Neural progenitor cell (in vitro differentiated cells): ENCODE measurements at regions not wholly inside any gene's neighbourhood (a gene's known extent, or its start where the extent isn't known, plus 50 kb on each side); places are given as distances from the start of the nearest gene placed in this dataset.

Experiments
- EZH2 ChIP-seq: fragments of 200-600 bp; sonication (generic); IDR thresholded peaks from 2 replicates; pipeline ENCODE4 v1.6.1; 2017; ENCODE audit warnings: antibody characterized with exemption, mild to moderate bottlenecking, moderate library complexity
- TF ChIP-seq, protein P1 (sequence below): fragments of 200-600 bp; sonication (generic); IDR thresholded peaks from 2 replicates; pipeline ENCODE4 v1.5.1; 2017; ENCODE audit warnings: antibody characterized with exemption, mild to moderate bottlenecking

DNA sequence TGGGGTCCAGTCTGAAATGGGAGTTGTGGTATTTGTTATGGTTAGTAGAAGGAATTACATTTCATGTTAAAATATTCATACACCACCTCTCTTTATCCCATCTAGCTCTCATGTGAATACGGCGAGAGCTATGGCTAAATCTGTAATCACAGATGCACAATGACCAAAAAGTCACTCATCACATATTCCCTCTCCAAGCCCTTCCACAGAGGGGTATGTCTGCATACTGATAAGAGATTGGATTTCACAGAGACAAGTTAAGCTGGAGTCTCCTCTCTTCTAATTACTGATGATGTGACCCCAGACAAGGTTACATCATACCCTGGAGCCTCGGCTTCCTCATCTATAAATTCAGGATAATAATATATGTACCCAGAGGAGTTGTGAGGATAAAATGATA, 237.8 kb upstream of the RHOBTB1 start:
- TF ChIP-seq, protein P1, sequence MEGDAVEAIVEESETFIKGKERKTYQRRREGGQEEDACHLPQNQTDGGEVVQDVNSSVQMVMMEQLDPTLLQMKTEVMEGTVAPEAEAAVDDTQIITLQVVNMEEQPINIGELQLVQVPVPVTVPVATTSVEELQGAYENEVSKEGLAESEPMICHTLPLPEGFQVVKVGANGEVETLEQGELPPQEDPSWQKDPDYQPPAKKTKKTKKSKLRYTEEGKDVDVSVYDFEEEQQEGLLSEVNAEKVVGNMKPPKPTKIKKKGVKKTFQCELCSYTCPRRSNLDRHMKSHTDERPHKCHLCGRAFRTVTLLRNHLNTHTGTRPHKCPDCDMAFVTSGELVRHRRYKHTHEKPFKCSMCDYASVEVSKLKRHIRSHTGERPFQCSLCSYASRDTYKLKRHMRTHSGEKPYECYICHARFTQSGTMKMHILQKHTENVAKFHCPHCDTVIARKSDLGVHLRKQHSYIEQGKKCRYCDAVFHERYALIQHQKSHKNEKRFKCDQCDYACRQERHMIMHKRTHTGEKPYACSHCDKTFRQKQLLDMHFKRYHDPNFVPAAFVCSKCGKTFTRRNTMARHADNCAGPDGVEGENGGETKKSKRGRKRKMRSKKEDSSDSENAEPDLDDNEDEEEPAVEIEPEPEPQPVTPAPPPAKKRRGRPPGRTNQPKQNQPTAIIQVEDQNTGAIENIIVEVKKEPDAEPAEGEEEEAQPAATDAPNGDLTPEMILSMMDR = no peak
- TF ChIP-seq EZH2 = no peak
